ENCODE measurements at regions not wholly inside any gene's neighbourhood (a gene's known extent, or its start where the extent isn't known, plus 50 kb on each side); places are given as distances from the start of the nearest gene placed in this dataset.

GRCh38 chr13:74620308-74620707, 486.1 kb upstream of the KLF12 start:
- no peak overlapping the region for H2AFZ ChIP-seq (ENCODE audit: low read depth, low read length)
- no peak for FAIRE-seq
- H3K27me3 ChIP-seq (ENCODE audit: control insufficient read depth in 2 of 2, insufficient read depth in 2 of 2, low read length in 2 of 2): no peaks in the 10 kb centered on the region
- in situ Hi-C loops (cut with MboI): no loop called here
- intact Hi-C loops (cut with micrococcal nuclease): no loop called here
- no peak overlapping the region for H3K9ac ChIP-seq (ENCODE audit: insufficient read depth in 1 of 2, low read depth in 2 of 2, low read length in 2 of 2)
- DNase-seq (ENCODE audit: extremely low read depth in 1 of 4, low spot score in 3 of 4): no peak
- H3K4me3 ChIP-seq: no peak overlapping the region
- no peaks in the 10 kb centered on the region for H4K20me1 ChIP-seq (replicated peaks; ENCODE audit: control insufficient read depth, insufficient read depth, low read length)
- no peaks in the 10 kb centered on the region for H3K9me3 ChIP-seq (replicated peaks; ENCODE audit: control insufficient read depth, insufficient read depth, low read depth, low read length)
- H3K4me1 ChIP-seq (replicated peaks in 1 of 2; ENCODE audit: control insufficient read depth in 2 of 2, insufficient read depth in 2 of 2, low read length in 2 of 2): no peaks in the 10 kb centered on the region
- ATAC-seq: no peak
- H3K27ac ChIP-seq (ENCODE audit: extremely low read depth, low read depth, low read length): no peak overlapping the region
- 2% methylated on average over 4 of the region's 4 CpGs for WGBS (ENCODE audit: insufficient coverage, low coverage, missing lambda C conversion rate)
- ChIA-PET POLR2A (no interaction called here), CTCF (ENCODE audit: low intra/inter-chr PET ratio) (no interaction called here)
- BruUV-seq (replicated peaks): no TSS peak
- no peaks in the 10 kb centered on the region for H3K36me3 ChIP-seq (ENCODE audit: control insufficient read depth, insufficient read depth, low read length)
- H3K79me2 ChIP-seq (ENCODE audit: control insufficient read depth, insufficient read depth, low read length): no peaks in the 10 kb centered on the region
- H3K4me2 ChIP-seq (ENCODE audit: insufficient read depth, low read length): no peak overlapping the region
- TF ChIP-seq NONO (IDR thresholded peaks at IDR 0.05; ENCODE audit: low read depth in 2 of 2, low read length in 1 of 2) (no peak), ZNF277 (CRISPR knock-in tag; IDR thresholded peaks at IDR 0.05; ENCODE audit: borderline replicate concordance) (no peak), EHMT2 (IDR thresholded peaks at IDR 0.05) (no peak), ETV6 (IDR thresholded peaks at IDR 0.05; ENCODE audit: borderline replicate concordance in 1 of 2, low read depth in 2 of 2, low read length in 1 of 2) (no peak), ETV6 (CRISPR knock-in tag; IDR thresholded peaks at IDR 0.05; ENCODE audit: borderline replicate concordance) (no peak), ZNF785 (CRISPR knock-in tag; IDR thresholded peaks at IDR 0.05) (no peak), ATF7 (IDR thresholded peaks at IDR 0.05) (no peak), ARID4B (CRISPR knock-in tag; IDR thresholded peaks at IDR 0.05) (no peak), GABPB1 (CRISPR knock-in tag; IDR thresholded peaks at IDR 0.05) (no peak), MTA2 (IDR thresholded peaks at IDR 0.05; ENCODE audit: low read depth) (no peak), TAF15 (IDR thresholded peaks at IDR 0.05; ENCODE audit: low read depth, low read length) (no peak), NEUROD1 (IDR thresholded peaks at IDR 0.05; ENCODE audit: borderline replicate concordance, low read depth, low read length, partially characterized antibody) (no peak), LEF1 (IDR thresholded peaks at IDR 0.05) (no peak)
- no peaks in the 10 kb centered on the region for H3K9me1 ChIP-seq (ENCODE audit: control insufficient read depth, insufficient read depth, low read length)

Measured in K562 (cell line).